GM12878 (cell line): ENCODE measurements at regions not wholly inside any gene's neighbourhood (a gene's known extent, or its start where the extent isn't known, plus 50 kb on each side); places are given as distances from the start of the nearest gene placed in this dataset.

Experiments
- ATAC-seq: fragments of 200-7000 bp; cut with Tn5 transposase; 3 replicates; pipeline ENCODE4 v1.9.1; 2020; ENCODE audit warnings: mild to moderate bottlenecking, moderate library complexity
- BruUV-seq: library from RNA; stranded (reverse); fragments of 400-500 nt; replicated peaks from 2 replicates; lab custom pipeline; 2021; lab: Mats Ljungman, UMichigan
- CTCF ChIA-PET: fragments of 300-600 bp; sonication (Branson Sonifier 250); formaldehyde crosslinking; extraction: SDS; loops from one replicate; lab custom pipeline; 2021; ENCODE audit warnings: inconsistent platforms; lab: Yijun Ruan, JAX
- POLR2A ChIA-PET: fragments of 350-600 bp; formaldehyde crosslinking; extraction: SDS; loops from one replicate; lab custom pipeline; 2021; ENCODE audit warnings: inconsistent platforms; lab: Charles Lee
- RAD21 ChIA-PET: fragments of 300-600 bp; sonication (Branson Sonifier 250); formaldehyde crosslinking; loops from one replicate; lab custom pipeline; 2023; ENCODE audit warnings: antibody characterized with exemption; ENCODE audit not compliant: unreplicated experiment; lab: Charles Lee
- SMC1A ChIA-PET: fragments of 300-600 bp; sonication (Branson Sonifier 250); formaldehyde crosslinking; loops from one replicate; lab custom pipeline; 2023; ENCODE audit not compliant: unreplicated experiment, uncharacterized antibody; lab: Charles Lee
- DNase-seq: peaks from one replicate; pipeline ENCODE4 v3.0.0-alpha.2; 2011; ENCODE audit warnings: low read depth, low spot score
- FAIRE-seq: peaks from 3 replicates; lab custom pipeline; 2011; peaks lifted over from hg19 to GRCh38; lab: Jason Lieb, UNC
- H2AFZ ChIP-seq: 2 replicates; pipeline ENCODE4 v1.6.0; 2011; ENCODE audit warnings: low read depth, low read length, control low read depth; ENCODE audit not compliant: control insufficient read depth
- H3K27ac ChIP-seq: 2 replicates; pipeline ENCODE4 v1.5.1; 2011; ENCODE audit warnings: control low read depth; ENCODE audit not compliant: control insufficient read depth, insufficient read depth
- H3K27me3 ChIP-seq, 2 experiments: replicated peaks in 1 of 2; 2 replicates each; pipeline versions ENCODE4 v1.6.0 to v1.6.1; 2011; ENCODE audit warnings: low read length in 1 of 2; ENCODE audit not compliant: control insufficient read depth in 2 of 2, insufficient read depth in 2 of 2
- H3K36me3 ChIP-seq, 2 experiments: 2 replicates each; pipeline ENCODE4 v1.5.1; 2011; ENCODE audit warnings: low read length in 1 of 2; ENCODE audit not compliant: control insufficient read depth in 2 of 2, insufficient read depth in 2 of 2
- H3K4me1 ChIP-seq: 2 replicates; pipeline ENCODE4 v1.6.1; 2011; ENCODE audit warnings: mild to moderate bottlenecking, low read length, moderate library complexity, mixed read lengths; ENCODE audit not compliant: control insufficient read depth, insufficient read depth
- H3K4me2 ChIP-seq: 2 replicates; pipeline ENCODE4 v1.6.0; 2011; ENCODE audit warnings: control low read depth; ENCODE audit not compliant: control insufficient read depth, insufficient read depth
- H3K4me3 ChIP-seq: fragments of 200-600 bp; sonication (generic); 2 replicates; pipeline ENCODE4 v1.5.1; 2016
- H3K79me2 ChIP-seq: 2 replicates; pipeline ENCODE4 v1.6.0; 2011; ENCODE audit warnings: low read length; ENCODE audit not compliant: control insufficient read depth, insufficient read depth
- H3K9ac ChIP-seq: 2 replicates; pipeline ENCODE4 v1.8.0; 2011; ENCODE audit warnings: low read length, control low read depth, mixed read lengths; ENCODE audit not compliant: control insufficient read depth, insufficient read depth
- H3K9me3 ChIP-seq: replicated peaks from 3 replicates; pipeline ENCODE4 v1.5.1; 2011; ENCODE audit warnings: mild to moderate bottlenecking, low read length; ENCODE audit not compliant: control insufficient read depth, insufficient read depth
- H4K20me1 ChIP-seq: 2 replicates; pipeline ENCODE4 v1.6.0; 2011; ENCODE audit not compliant: control insufficient read depth, insufficient read depth
- BRCA1 ChIP-seq: IDR thresholded peaks from 2 replicates; pipeline ENCODE4 v1.6.1; 2011; ENCODE audit warnings: low read depth, low read length, improper control_type of control experiment
- CEBPB ChIP-seq, 2 experiments: fragments of 150-350 bp in 1 of 2; IDR thresholded peaks; 2 replicates each; pipeline ENCODE4 v1.6.1; 2012 to 2014; ENCODE audit warnings: low read depth in 2 of 2, low read length in 2 of 2, borderline replicate concordance in 1 of 2, inconsistent platforms in 1 of 2
- ESRRA ChIP-seq: IDR thresholded peaks from 2 replicates; pipeline ENCODE4 v1.6.1; 2012; ENCODE audit warnings: mild to moderate bottlenecking, low read length, improper control_type of control experiment
- ETV6 ChIP-seq, 2 experiments: fragments of 450-650 bp in 1 of 2; IDR thresholded peaks in 1 of 2; conservative IDR thresholded peaks in 1 of 2; 2 replicates each; pipeline ENCODE4 v1.6.1; 2014; ENCODE audit warnings: antibody characterized with exemption in 1 of 2, borderline replicate concordance in 1 of 2, low read depth in 1 of 2, mild to moderate bottlenecking in 1 of 2, moderate library complexity in 1 of 2
- JUNB ChIP-seq: IDR thresholded peaks from 2 replicates; pipeline ENCODE4 v1.6.1; 2016; ENCODE audit warnings: antibody characterized with exemption, mild to moderate bottlenecking
- MTA2 ChIP-seq: fragments of 450-650 bp; IDR thresholded peaks from 2 replicates; pipeline ENCODE4 v1.6.1; 2016; ENCODE audit warnings: low read depth, mild to moderate bottlenecking, moderate library complexity
- NR2F1 ChIP-seq: fragments of 450-650 bp; conservative IDR thresholded peaks from 2 replicates; pipeline ENCODE4 v1.6.1; 2017; ENCODE audit warnings: mild to moderate bottlenecking
- RCOR1 ChIP-seq: conservative IDR thresholded peaks from 2 replicates; pipeline ENCODE4 v1.6.1; 2012; ENCODE audit warnings: low read depth, low read length, improper control_type of control experiment
- SRF ChIP-seq, 2 experiments: IDR thresholded peaks; 2 replicates each; pipeline ENCODE4 v1.6.1; 2011; ENCODE audit warnings: low read depth in 2 of 2, low read length in 2 of 2, mild to moderate bottlenecking in 1 of 2, moderate library complexity in 1 of 2
- STAT3 ChIP-seq: IDR thresholded peaks from 2 replicates; pipeline ENCODE4 v1.6.1; 2011; ENCODE audit warnings: low read depth, low read length, improper control_type of control experiment
- SUZ12 ChIP-seq: fragments of 200-600 bp; sonication (generic); IDR thresholded peaks from one replicate; pipeline ENCODE4 v1.6.1; 2018; ENCODE audit warnings: antibody characterized with exemption, mild to moderate bottlenecking; ENCODE audit not compliant: unreplicated experiment
- TARDBP ChIP-seq: IDR thresholded peaks from 2 replicates; pipeline ENCODE4 v1.6.1; 2016; ENCODE audit warnings: borderline replicate concordance
- YY1 ChIP-seq: IDR thresholded peaks from 2 replicates; pipeline ENCODE4 v1.6.1; 2011; ENCODE audit warnings: low read depth, mild to moderate bottlenecking, low read length
- ZNF207 ChIP-seq: fragments of 450-650 bp; IDR thresholded peaks from 2 replicates; pipeline ENCODE4 v1.6.1; 2014; ENCODE audit warnings: antibody characterized with exemption, mild to moderate bottlenecking, borderline replicate concordance
- ZNF384 ChIP-seq: IDR thresholded peaks from 2 replicates; pipeline ENCODE4 v1.6.1; 2012; ENCODE audit warnings: low read depth, mild to moderate bottlenecking, low read length, improper control_type of control experiment, borderline replicate concordance
- ZSCAN29 ChIP-seq: fragments of 450-650 bp; IDR thresholded peaks from 2 replicates; pipeline ENCODE4 v1.6.1; 2017; ENCODE audit warnings: mild to moderate bottlenecking, moderate library complexity
- WGBS: methylation state at CpG from one replicate; pipeline ENCODE4 v1.1.6; 2016; ENCODE audit warnings: low lambda C conversion rate; ENCODE audit not compliant: insufficient replicate concordance, insufficient coverage; ENCODE audit errors: missing lambda C conversion rate; 5-methylcytosine and 5-hydroxymethylcytosine counted together
- in situ Hi-C: fragments of 300-500 bp; cut with MboI; formaldehyde crosslinking; loops from 9 replicates; pipeline ENCODE4 v1.14.3; 2018; ENCODE audit warnings: mixed read lengths
- intact Hi-C: fragments of 100-400 bp; cut with micrococcal nuclease; formaldehyde crosslinking; loops from one replicate; pipeline ENCODE4 v1.14.2; 2022; ENCODE audit not compliant: unreplicated experiment
- TF ChIP-seq, protein P1 (sequence below): IDR thresholded peaks from 2 replicates; pipeline ENCODE4 v1.6.1; 2012; ENCODE audit warnings: low read depth, low read length, improper control_type of control experiment
- TF ChIP-seq, protein P2 (sequence below): fragments of 450-650 bp; formaldehyde crosslinking; IDR thresholded peaks from 2 replicates; pipeline ENCODE4 v1.4.0; 2022; ENCODE audit warnings: mild to moderate bottlenecking, moderate library complexity
- TF ChIP-seq, protein P3 (sequence below): IDR thresholded peaks from 2 replicates; pipeline ENCODE4 v1.6.1; 2012; ENCODE audit warnings: mild to moderate bottlenecking, low read depth, low read length

DNA sequence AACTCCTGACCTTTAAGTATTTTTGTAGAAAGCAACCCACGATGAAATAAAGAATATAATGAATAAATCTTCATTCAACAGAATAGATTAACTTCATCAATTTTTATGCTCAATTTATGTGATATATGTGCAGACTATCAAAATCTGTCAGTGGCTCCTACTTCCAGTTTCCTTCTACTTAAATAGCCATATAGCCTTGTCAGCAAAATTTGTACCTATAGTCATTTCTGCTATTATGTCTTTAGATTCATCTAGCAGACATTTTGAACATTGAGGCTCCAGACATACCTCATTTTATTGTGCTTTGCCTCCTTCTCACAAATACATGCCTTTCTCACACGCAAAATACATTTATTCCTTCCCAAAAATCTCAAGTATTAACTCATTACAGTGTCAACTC, 971.7 kb downstream of the FAM133A start:
- ChIA-PET POLR2A (no interaction called here), SMC1A (no interaction called here), CTCF (no interaction called here), RAD21 (no interaction called here)
- TF ChIP-seq ETV6 (conservative IDR thresholded peaks at IDR 0.05 in 1 of 2, IDR thresholded peaks at IDR 0.05 in 1 of 2; ENCODE audit: borderline replicate concordance in 1 of 2, low read depth in 1 of 2): no peak
- no peak for TF ChIP-seq CEBPB (IDR thresholded peaks at IDR 0.05; ENCODE audit: borderline replicate concordance in 1 of 2, low read depth in 2 of 2, low read length in 2 of 2)
- TF ChIP-seq JUNB: no peak
- no peak for TF ChIP-seq ZSCAN29
- no peak for TF ChIP-seq SUZ12
- TF ChIP-seq, protein P1, sequence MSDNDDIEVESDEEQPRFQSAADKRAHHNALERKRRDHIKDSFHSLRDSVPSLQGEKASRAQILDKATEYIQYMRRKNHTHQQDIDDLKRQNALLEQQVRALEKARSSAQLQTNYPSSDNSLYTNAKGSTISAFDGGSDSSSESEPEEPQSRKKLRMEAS: no peak
- TF ChIP-seq ESRRA: no peak
- TF ChIP-seq ZNF207: no peak
- TF ChIP-seq SRF (IDR thresholded peaks at IDR 0.05; ENCODE audit: low read depth in 2 of 2, low read length in 2 of 2): no peak
- TF ChIP-seq RCOR1: no peak
- TF ChIP-seq, protein P2, sequence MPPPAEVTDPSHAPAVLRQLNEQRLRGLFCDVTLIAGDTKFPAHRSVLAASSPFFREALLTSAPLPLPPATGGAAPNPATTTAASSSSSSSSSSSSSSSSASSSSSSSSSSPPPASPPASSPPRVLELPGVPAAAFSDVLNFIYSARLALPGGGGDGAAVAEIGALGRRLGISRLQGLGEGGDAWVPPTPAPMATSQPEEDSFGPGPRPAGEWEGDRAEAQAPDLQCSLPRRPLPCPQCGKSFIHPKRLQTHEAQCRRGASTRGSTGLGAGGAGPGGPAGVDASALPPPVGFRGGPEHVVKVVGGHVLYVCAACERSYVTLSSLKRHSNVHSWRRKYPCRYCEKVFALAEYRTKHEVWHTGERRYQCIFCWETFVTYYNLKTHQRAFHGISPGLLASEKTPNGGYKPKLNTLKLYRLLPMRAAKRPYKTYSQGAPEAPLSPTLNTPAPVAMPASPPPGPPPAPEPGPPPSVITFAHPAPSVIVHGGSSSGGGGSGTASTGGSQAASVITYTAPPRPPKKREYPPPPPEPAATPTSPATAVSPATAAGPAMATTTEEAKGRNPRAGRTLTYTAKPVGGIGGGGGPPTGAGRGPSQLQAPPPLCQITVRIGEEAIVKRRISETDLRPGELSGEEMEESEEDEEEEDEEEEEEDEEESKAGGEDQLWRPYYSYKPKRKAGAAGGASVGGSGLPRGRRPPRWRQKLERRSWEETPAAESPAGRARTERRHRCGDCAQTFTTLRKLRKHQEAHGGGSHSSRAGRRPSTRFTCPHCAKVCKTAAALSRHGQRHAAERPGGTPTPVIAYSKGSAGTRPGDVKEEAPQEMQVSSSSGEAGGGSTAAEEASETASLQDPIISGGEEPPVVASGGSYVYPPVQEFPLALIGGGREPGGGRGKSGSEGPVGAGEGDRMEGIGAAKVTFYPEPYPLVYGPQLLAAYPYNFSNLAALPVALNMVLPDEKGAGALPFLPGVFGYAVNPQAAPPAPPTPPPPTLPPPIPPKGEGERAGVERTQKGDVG (CRISPR knock-in tag): no peak
- TF ChIP-seq STAT3: no peak
- TF ChIP-seq BRCA1: no peak
- no peak for TF ChIP-seq TARDBP
- no peak for TF ChIP-seq YY1
- TF ChIP-seq MTA2: no peak
- TF ChIP-seq, protein P3, sequence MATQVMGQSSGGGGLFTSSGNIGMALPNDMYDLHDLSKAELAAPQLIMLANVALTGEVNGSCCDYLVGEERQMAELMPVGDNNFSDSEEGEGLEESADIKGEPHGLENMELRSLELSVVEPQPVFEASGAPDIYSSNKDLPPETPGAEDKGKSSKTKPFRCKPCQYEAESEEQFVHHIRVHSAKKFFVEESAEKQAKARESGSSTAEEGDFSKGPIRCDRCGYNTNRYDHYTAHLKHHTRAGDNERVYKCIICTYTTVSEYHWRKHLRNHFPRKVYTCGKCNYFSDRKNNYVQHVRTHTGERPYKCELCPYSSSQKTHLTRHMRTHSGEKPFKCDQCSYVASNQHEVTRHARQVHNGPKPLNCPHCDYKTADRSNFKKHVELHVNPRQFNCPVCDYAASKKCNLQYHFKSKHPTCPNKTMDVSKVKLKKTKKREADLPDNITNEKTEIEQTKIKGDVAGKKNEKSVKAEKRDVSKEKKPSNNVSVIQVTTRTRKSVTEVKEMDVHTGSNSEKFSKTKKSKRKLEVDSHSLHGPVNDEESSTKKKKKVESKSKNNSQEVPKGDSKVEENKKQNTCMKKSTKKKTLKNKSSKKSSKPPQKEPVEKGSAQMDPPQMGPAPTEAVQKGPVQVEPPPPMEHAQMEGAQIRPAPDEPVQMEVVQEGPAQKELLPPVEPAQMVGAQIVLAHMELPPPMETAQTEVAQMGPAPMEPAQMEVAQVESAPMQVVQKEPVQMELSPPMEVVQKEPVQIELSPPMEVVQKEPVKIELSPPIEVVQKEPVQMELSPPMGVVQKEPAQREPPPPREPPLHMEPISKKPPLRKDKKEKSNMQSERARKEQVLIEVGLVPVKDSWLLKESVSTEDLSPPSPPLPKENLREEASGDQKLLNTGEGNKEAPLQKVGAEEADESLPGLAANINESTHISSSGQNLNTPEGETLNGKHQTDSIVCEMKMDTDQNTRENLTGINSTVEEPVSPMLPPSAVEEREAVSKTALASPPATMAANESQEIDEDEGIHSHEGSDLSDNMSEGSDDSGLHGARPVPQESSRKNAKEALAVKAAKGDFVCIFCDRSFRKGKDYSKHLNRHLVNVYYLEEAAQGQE: no peak
- TF ChIP-seq NR2F1: no peak
- TF ChIP-seq ZNF384: no peak
- Histone ChIP-seq H3K36me3 (no peaks in the 10 kb centered on the region), H3K9me3 (no peaks in the 10 kb centered on the region), H4K20me1 (no peaks in the 10 kb centered on the region), H3K27me3 (no peaks in the 10 kb centered on the region), H2AFZ (no peak overlapping the region), H3K4me2 (no peak overlapping the region), H3K27ac (no peak overlapping the region), H3K4me3 (no peak overlapping the region), H3K9ac (no peak overlapping the region), H3K4me1 (no peaks in the 10 kb centered on the region), H3K79me2 (no peaks in the 10 kb centered on the region)
- no TSS peak for BruUV-seq
- DNase-seq (no peak), ATAC-seq (no peak), FAIRE-seq (no peak)
- intact Hi-C loops: no loop called here
- WGBS: 0% methylated on average over 2 of the region's 2 CpGs
- in situ Hi-C loops: no loop called here
